ENCODE measurements at regions not wholly inside any gene's neighbourhood (a gene's known extent, or its start where the extent isn't known, plus 50 kb on each side); places are given as distances from the start of the nearest gene placed in this dataset.
A peak's percentile ranks its signal among the peaks of the same experiment; 100 is the strongest.
"Not testable (repeated sequence)": the region's sequence is repeated elsewhere in the genome, so short reads cannot be mapped to it uniquely, and the experiment has no call there.

- not testable (repeated sequence) for DNase-seq (ENCODE audit: low read depth in 2 of 2)
These were observed 127.9 kb upstream of the ZNF217 start for GRCh38 chr20:53721445-53721963.

GRCh38 chr20:53719171-53719803, 125.6 kb upstream of the ZNF217 start:
- DNase-seq (ENCODE audit: low read depth in 2 of 2) = not testable (repeated sequence)

DNA sequence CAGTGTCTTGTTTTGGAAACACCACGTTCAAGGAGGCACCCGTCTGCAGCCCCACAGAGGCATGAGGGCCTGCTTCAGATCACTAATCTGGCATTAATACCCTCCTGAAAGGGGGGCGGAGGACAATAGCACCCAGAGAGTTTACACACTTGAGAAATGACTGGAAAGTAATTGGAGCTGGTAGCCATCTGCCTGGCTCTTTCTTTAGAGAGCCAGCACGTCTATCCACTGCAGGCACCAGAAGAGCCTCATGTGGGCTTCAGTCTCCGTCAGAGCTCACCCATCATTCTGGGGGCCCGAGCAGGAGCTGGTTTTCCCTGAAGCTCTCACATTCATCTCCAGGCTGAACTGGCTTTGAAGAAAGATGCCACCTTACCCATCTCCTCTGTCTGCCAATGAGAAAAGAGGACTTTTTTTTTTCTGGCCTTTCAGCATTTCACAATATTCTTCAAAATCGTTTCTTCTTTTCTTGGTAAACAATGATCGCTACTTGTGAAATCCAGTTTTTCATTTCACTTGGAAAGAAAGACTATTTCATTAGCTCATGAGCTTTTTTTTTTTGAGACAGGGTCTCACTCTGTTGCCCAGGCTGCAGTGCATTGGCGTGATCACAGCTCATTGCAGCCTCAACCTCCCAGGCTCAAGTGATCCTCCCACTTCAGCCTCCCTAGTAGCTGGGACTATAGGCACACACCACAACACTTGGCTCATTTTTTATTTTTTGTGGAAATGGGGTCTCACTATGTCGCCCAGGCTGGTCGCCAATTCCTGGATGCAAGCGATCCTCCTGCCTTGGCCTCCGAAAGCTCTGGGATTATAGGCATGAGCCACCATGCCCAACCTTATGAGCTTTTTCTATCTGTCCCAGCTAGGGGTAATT, 124.7 kb upstream of the ZNF217 start:
- no peak for DNase-seq (ENCODE audit: low read depth in 2 of 2)

GRCh38 chr20:53716395-53716794, 122.8 kb upstream of the ZNF217 start:
- DNase-seq (ENCODE audit: low read depth in 2 of 2) = no peak

DNA sequence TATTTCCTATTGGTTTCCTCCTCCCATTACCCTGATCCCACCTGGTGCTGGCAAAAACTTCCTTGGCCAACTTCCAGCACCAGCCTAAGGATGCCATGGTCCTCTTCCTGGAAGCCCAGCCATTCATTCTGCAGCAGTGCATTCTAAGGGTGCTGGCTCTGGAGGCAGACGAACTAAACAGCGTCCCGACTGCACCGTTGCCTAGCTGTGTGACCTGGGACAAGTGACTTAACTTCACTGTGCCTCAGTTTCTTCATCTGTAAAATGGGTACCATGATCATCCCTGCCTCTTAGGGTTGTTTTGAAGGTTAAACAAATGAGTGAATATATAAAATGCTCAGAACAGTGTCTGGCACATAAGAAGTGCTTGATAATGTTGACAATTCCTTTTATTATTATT, 120.9 kb upstream of the ZNF217 start:
- DNase-seq (ENCODE audit: low read depth in 2 of 2) = no peak

DNA sequence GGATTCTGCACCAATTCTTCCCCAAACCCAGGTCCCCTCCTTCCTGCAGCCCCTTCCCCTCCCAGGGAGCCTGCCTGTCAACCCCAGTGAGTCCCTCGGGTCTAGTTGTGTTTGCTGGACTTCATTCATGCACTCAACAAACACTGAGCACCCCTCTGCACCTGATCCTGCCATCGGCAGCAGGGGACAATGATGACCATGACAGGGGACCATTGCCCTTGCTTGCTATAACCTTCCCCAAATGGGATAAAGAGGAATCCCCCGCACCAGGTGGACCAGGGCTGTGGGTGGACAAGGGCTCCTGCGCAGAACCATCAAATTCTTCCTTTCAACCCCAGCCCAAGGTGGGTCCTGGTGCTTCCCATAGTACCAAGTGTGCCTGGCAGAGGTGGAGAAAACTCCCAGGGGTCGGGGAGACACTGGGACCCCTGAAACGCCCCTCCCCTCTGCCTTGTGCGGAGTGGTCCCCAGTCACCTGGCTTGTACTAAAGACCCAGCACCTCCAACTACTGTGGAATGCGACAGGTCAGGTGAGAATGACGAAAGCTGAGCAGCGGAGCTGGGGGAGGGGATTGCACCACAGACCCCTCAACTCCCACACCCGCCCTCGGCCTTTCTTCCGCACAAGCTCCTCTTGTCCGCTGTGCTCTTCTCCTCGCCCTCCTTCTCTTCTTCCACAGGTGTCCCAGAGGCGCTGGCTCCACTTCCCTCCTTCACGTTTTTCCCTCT, 119.9 kb upstream of the ZNF217 start:
- DNase-seq (ENCODE audit: low read depth in 2 of 2) = no peak

GRCh38 chr20:53712212-53712977, 118.8 kb upstream of the ZNF217 start:
- no peak for DNase-seq (ENCODE audit: low read depth in 2 of 2)

DNA sequence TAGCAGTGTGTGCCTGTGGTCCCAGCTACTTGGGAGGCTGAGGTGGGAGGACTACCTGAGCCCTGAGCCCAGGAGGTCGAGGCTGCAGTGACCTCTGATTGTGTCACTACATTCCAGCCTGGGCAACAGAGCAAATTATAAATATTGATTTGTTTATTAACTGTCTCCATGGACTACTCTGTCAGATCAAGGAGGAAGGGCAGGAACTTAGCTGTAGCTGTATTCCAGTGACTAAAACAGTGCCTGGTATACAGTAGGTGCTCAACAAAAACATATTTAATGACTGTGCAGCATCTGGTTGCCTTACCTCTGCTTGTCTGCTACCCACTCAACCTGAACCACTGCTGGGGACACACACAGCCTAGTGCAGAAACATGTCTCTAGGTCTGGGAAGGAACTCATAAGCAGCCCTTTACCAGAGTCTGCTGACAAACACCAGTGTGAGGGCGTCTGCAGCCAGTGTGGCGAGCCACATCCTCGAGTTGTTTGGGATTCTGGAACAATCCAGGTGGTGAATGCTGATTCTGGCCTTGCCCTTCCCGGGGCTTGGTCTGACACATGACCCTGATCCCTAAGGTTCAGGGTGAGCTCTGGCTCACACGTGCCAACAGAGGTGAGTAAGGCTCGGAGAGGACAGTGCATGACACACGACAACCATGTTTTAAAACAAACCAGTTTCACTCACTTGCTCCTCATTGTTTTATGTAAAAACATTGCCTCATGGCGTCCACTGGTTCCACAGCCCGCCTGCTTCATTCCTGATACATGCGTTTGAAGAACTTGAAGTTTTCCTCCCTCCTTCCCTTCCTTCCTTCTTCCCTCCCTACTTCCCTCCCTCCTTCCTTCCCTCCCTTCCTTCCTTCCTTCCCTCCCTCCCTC, 117.9 kb upstream of the ZNF217 start:
- no peak for DNase-seq (ENCODE audit: low read depth in 2 of 2)

- DNase-seq (ENCODE audit: low read depth in 2 of 2) = peak; percentile 36 to 59
These were observed 114.7 kb upstream of the ZNF217 start for GRCh38 chr20:53708129-53708968.

- DNase-seq (ENCODE audit: low read depth in 2 of 2) = no peak
These were observed 113.9 kb upstream of the ZNF217 start for GRCh38 chr20:53707371-53708055.

DNA sequence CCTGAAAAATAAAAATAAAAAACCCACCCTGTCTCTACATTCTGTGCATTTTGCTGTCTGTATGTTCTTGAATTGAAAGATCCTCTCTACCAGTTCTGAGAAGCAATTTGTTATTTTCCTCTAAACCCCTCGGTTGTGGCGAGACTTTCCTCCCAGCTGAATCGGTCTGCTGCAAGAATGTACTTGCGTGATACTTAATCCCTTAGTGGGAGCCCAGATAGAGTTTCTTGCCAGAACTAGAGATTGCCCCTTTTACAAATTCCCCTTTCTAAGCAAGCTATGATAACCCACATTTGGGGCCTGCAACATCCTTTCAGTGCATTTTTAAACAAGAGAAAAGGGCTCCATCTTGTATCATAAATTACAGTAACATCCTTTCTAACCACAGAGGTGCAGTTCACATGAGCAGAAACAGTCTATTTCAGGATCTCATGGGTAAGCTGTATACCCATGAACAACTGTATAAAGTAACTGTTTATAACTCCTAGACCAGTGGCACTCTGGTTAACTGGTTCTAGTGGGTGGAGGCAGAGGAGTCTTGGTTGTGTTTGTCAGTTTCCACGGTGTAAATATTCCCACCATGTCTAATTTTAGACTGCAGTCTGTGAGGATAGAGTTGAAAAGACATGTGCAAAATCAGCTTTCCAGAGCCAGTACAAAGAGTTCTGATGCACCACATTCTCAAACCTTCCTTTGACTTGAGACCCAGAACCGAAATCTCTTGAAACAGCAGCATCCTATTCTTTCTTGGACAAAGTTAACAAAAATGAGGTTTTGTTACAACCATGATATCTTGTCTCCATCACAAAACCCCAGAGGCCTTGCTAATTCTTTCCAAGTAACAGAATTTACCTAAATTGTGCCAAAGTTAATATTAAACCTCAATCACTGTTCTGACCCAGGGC, 113.1 kb upstream of the ZNF217 start:
- no peak for DNase-seq (ENCODE audit: low read depth in 2 of 2)

DNA sequence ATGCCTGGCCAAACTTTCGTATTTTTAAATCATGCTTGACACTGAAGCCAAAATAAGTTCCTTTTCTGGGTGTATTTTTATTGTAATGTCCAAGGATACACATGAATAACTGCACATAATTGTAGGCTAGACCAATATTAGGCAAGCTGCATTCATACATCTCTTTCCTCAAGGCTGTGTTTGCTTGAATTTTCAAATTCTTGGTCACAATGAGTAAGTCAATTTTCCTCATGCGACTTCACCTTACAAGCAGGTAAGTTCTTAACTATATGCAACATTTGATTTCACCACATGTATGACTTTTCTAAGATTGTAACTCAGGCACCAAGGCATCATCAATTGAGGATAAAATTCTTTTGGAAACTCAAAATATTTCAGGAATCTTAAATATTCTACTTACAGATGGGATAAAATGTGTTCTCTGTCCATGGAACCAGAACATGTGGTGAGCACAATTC, 112.4 kb upstream of the ZNF217 start:
- DNase-seq (ENCODE audit: low read depth in 2 of 2) = no peak

DNA sequence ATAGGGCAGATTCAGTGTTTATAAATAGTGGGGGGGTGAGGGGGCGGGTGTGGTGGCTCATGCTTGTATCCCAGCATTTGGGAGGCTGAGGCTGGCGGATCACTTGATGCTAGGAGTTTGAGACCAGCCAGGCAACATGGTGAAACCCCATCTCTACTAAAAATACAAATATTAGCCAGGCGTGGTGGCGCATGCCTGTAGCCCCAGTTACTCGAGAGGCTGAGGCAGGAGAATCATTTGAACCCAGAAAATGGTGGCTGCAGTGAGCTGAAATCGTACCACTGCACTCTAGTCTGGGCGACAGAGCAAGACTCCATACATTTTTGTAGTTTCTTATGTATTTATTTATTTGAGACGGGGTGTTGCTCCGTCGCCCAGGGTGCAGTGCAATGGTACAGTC, 109.0 kb upstream of the ZNF217 start:
- DNase-seq (ENCODE audit: low read depth in 2 of 2) = no peak

GRCh38 chr20:53699906-53700305, 106.3 kb upstream of the ZNF217 start:
- DNase-seq (ENCODE audit: low read depth in 2 of 2) = no peak

DNA sequence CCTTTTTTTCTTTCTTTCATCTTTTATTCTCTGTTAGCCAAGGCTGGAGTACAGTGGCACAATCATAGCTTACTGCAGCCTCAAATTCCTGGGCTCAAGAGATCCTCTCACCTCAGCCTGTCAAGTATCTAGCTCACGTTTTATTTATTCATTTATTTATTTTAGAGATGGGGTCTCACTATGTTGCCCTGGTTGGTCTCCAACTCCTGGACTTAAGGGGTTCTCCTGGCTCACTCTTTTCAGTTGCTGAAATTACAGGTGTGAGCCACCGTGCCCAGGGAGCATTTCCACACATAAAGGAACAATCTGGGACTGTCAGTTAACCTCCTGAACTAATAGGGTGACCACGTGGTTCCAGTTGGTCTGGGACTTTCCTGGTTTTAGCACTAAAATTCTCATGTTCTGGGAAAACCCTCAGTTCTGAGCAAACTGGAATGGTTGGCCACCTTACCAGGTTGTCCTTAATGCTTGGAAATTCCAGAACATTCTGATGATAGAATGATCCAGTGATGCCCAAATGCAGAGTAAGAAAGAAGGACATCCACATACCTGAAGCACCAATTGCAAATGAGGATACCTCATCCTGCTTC, 105.5 kb upstream of the ZNF217 start:
- DNase-seq (ENCODE audit: low read depth in 2 of 2) = no peak

- no peak for DNase-seq (ENCODE audit: low read depth in 2 of 2)
These were observed 104.8 kb upstream of the ZNF217 start for GRCh38 chr20:53698371-53698978.
